ENCODE measurements at regions not wholly inside any gene's neighbourhood (a gene's known extent, or its start where the extent isn't known, plus 50 kb on each side); places are given as distances from the start of the nearest gene placed in this dataset.

- Histone ChIP-seq H3K9me3 (ENCODE audit: control insufficient read depth, insufficient read depth, low read length) (no peaks in the 10 kb centered on the region), H3F3A (ENCODE audit: control insufficient read depth, insufficient read depth) (no peaks in the 10 kb centered on the region), H3K4me2 (ENCODE audit: low read length) (no peak overlapping the region), H3K4me1 (ENCODE audit: control insufficient read depth, low read length) (no peaks in the 10 kb centered on the region), H4K20me1 (ENCODE audit: control insufficient read depth, insufficient read depth, low read depth, low read length) (no peaks in the 10 kb centered on the region), H3K79me2 (ENCODE audit: control insufficient read depth, low read length) (no peaks in the 10 kb centered on the region), H3K36me3 (ENCODE audit: control insufficient read depth, low read length) (no peaks in the 10 kb centered on the region), H3K9me2 (replicated peaks; ENCODE audit: control insufficient read depth, low read length) (no peaks in the 10 kb centered on the region), H3K4me3 (ENCODE audit: low read length) (no peak overlapping the region), H3K27me3 (ENCODE audit: control insufficient read depth, low read length) (peaks cover 5% of the 10 kb centered on the region; the same call in 1 of the 2 replicates), H3K27ac (ENCODE audit: low read depth, low read length) (no peak overlapping the region)
- no peak for TF ChIP-seq EZH2phosphoT487 (IDR thresholded peaks at IDR 0.05; ENCODE audit: borderline replicate concordance, low read length)
- no peak for TF ChIP-seq CTCF (IDR thresholded peaks at IDR 0.05; ENCODE audit: low read depth, low read length, poor library complexity, severe bottlenecking)
Observed at GRCh38 chr5:133696006-133696584, 83.8 kb upstream of the FSTL4 start.

DNA sequence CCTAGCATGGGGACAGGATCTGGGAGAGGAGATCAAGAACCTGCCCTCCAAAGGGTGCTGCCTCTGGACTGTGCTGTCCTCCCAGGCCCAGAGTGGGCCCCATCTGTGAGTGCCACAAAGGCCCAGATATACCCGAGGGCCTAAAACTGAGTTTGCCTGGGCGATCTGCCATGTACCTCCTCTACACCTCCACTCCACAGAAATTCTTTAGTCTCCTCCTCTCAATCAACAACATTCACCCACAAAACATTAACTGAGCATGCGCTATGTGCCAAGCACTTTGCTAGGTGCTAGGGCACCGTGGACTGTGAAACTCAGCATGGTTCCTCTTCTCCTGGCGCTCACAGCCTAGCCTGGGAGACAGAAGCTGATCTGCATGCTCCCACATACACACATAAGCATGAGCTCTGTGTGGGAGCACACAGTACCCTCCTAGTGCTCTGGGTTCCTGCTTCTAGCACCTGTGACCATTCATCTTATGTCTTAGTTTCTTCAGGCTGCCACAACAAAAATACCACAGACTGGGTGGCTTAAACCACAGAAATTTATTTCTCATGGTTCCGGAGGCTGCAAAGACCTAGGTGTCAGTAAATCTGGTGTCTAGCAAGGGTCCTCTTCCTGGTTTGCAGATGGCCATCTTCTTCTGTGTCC, 82.0 kb upstream of the FSTL4 start:
- Histone ChIP-seq H3K36me3 (ENCODE audit: control insufficient read depth, low read length) (no peaks in the 10 kb centered on the region), H3K4me1 (ENCODE audit: control insufficient read depth, low read length) (no peaks in the 10 kb centered on the region), H3K9me3 (ENCODE audit: control insufficient read depth, insufficient read depth, low read length) (no peaks in the 10 kb centered on the region), H3K4me3 (ENCODE audit: low read length) (no peak overlapping the region), H3K9me2 (replicated peaks; ENCODE audit: control insufficient read depth, low read length) (no peaks in the 10 kb centered on the region), H3K27ac (ENCODE audit: low read depth, low read length) (no peak overlapping the region), H3F3A (ENCODE audit: control insufficient read depth, insufficient read depth) (no peaks in the 10 kb centered on the region), H3K4me2 (ENCODE audit: low read length) (no peak overlapping the region), H3K27me3 (ENCODE audit: control insufficient read depth, low read length) (peaks cover 16% of the 10 kb centered on the region), H4K20me1 (ENCODE audit: control insufficient read depth, insufficient read depth, low read depth, low read length) (no peaks in the 10 kb centered on the region), H3K79me2 (ENCODE audit: control insufficient read depth, low read length) (no peaks in the 10 kb centered on the region)
- TF ChIP-seq EZH2phosphoT487 (IDR thresholded peaks at IDR 0.05; ENCODE audit: borderline replicate concordance, low read length) (no peak), CTCF (IDR thresholded peaks at IDR 0.05; ENCODE audit: low read depth, low read length, poor library complexity, severe bottlenecking) (no peak)

- H4K20me1 ChIP-seq (ENCODE audit: control insufficient read depth, insufficient read depth, low read depth, low read length) = no peaks in the 10 kb centered on the region
- H3F3A ChIP-seq (ENCODE audit: control insufficient read depth, insufficient read depth) = no peaks in the 10 kb centered on the region
- H3K79me2 ChIP-seq (ENCODE audit: control insufficient read depth, low read length) = no peaks in the 10 kb centered on the region
- H3K36me3 ChIP-seq (ENCODE audit: control insufficient read depth, low read length) = no peaks in the 10 kb centered on the region
- peaks cover 16% of the 10 kb centered on the region for H3K27me3 ChIP-seq (ENCODE audit: control insufficient read depth, low read length)
- no peaks in the 10 kb centered on the region for H3K4me1 ChIP-seq (ENCODE audit: control insufficient read depth, low read length)
- no peaks in the 10 kb centered on the region for H3K9me3 ChIP-seq (ENCODE audit: control insufficient read depth, insufficient read depth, low read length)
- no peak overlapping the region for H3K27ac ChIP-seq (ENCODE audit: low read depth, low read length)
- no peak overlapping the region for H3K4me3 ChIP-seq (ENCODE audit: low read length)
- no peak overlapping the region for H3K4me2 ChIP-seq (ENCODE audit: low read length)
- TF ChIP-seq CTCF (IDR thresholded peaks at IDR 0.05; ENCODE audit: low read depth, low read length, poor library complexity, severe bottlenecking) (no peak), EZH2phosphoT487 (IDR thresholded peaks at IDR 0.05; ENCODE audit: borderline replicate concordance, low read length) (no peak)
- no peaks in the 10 kb centered on the region for H3K9me2 ChIP-seq (replicated peaks; ENCODE audit: control insufficient read depth, low read length)
Observed at GRCh38 chr5:133691448-133691847, 79.1 kb upstream of the FSTL4 start.
